Ishikawa (cell line): ENCODE measurements at regions not wholly inside any gene's neighbourhood (a gene's known extent, or its start where the extent isn't known, plus 50 kb on each side); places are given as distances from the start of the nearest gene placed in this dataset.

Experiments
- CEBPB ChIP-seq: IDR thresholded peaks from 2 replicates; pipeline ENCODE4 v1.6.1; 2012
- CREB1 ChIP-seq: IDR thresholded peaks from 2 replicates; pipeline ENCODE4 v1.6.1; 2012; ENCODE audit warnings: low read depth
- EGR1 ChIP-seq: IDR thresholded peaks from 2 replicates; pipeline ENCODE4 v1.6.1; 2012
- EP300 ChIP-seq: IDR thresholded peaks from 2 replicates; pipeline ENCODE4 v1.6.1; 2012; ENCODE audit warnings: borderline replicate concordance
- FOXM1 ChIP-seq: IDR thresholded peaks from 2 replicates; pipeline ENCODE4 v1.6.1; 2012; ENCODE audit warnings: low read depth, borderline replicate concordance
- NFIC ChIP-seq: IDR thresholded peaks from 2 replicates; pipeline ENCODE4 v1.6.1; 2012
- RAD21 ChIP-seq: IDR thresholded peaks from 2 replicates; pipeline ENCODE4 v1.6.1; 2012; ENCODE audit warnings: low read depth
- TAF1 ChIP-seq: IDR thresholded peaks from 2 replicates; pipeline ENCODE4 v1.6.1; 2012; ENCODE audit warnings: low read depth, mild to moderate bottlenecking
- TCF12 ChIP-seq: IDR thresholded peaks from 2 replicates; pipeline ENCODE4 v1.6.1; 2012; ENCODE audit warnings: low read depth
- TEAD4 ChIP-seq: IDR thresholded peaks from 2 replicates; pipeline ENCODE4 v1.6.1; 2012
- YY1 ChIP-seq: IDR thresholded peaks from 2 replicates; pipeline ENCODE4 v1.6.1; 2012; ENCODE audit warnings: low read depth
- ZBTB7A ChIP-seq: IDR thresholded peaks from 2 replicates; pipeline ENCODE4 v1.6.1; 2012; ENCODE audit warnings: low read depth
- TF ChIP-seq, protein P1 (sequence below): IDR thresholded peaks from 2 replicates; pipeline ENCODE4 v1.6.1; 2012
- TF ChIP-seq, protein P2 (sequence below): IDR thresholded peaks from 2 replicates; pipeline ENCODE4 v1.6.1; 2012
- TF ChIP-seq, protein P3 (sequence below): IDR thresholded peaks from 2 replicates; pipeline ENCODE4 v1.6.1; 2012; ENCODE audit warnings: low read depth, mild to moderate bottlenecking

DNA sequence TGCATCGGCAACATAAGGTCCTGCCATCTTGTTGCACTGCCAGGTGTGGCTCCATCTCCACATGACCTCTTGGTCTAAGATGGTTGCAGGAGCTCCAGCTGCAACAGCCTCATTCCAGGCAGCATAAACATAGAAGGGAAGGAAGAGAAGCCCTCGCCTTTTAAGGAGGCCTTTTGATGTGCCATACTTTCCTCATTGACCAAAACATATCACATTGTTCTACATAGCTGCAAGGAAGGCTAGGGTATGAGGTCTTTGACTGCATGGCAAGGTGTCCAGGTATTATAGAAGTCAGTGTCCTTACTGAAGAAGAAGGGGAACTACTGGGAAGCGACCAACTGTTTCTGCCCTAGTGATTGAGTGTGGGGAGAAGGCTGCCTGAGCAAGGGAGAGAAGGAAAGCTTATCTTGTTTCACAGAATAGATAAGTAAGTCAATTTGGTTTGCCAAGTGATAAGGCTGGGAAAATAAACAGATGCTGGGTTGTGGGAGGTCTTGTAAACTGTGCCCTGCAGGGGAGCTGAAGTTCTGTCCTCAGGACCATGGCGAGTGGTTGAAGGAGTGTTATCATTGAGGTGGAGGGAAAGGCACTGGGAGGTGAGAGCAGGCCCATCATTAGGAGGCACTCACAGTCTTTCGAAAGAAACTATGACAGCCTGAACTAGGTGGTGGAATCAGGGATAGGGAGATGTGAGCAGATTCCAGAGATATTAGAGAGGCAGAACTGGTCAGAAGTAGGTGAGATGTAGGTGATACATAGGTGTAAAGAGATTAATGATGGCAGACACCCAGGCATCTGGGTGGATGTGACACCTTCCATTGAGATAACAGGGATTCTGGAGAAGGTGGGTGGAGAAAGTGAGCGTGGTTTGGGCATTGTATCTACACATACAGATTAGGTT is 93.8 kb upstream of the IGF1R start:
- TF ChIP-seq RAD21 (no peak), CREB1 (no peak)

DNA sequence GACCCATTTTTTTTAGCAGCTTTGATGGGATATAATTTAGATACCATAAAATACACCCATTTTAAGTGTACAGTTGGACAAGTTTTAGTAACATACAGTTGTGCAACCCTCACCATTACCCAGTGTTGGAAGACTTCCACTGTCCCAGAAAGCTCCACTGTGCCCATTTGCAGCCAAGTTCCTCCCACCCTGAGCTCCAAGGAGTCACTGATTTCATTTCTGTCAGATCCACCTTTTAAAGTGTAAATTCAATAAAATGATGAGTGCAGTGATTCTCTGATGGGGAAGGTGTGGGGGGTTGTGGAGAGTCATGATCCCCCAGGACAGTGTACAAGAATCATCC is 93.2 kb upstream of the IGF1R start:
- TF ChIP-seq CEBPB: no peak
- no peak for TF ChIP-seq TCF12
- TF ChIP-seq RAD21: no peak
- no peak for TF ChIP-seq EP300
- TF ChIP-seq NFIC: no peak
- TF ChIP-seq, protein P1, sequence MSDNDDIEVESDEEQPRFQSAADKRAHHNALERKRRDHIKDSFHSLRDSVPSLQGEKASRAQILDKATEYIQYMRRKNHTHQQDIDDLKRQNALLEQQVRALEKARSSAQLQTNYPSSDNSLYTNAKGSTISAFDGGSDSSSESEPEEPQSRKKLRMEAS: no peak
- no peak for TF ChIP-seq CREB1
- TF ChIP-seq TEAD4: no peak
- TF ChIP-seq, protein P2, sequence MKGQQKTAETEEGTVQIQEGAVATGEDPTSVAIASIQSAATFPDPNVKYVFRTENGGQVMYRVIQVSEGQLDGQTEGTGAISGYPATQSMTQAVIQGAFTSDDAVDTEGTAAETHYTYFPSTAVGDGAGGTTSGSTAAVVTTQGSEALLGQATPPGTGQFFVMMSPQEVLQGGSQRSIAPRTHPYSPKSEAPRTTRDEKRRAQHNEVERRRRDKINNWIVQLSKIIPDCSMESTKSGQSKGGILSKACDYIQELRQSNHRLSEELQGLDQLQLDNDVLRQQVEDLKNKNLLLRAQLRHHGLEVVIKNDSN: no peak
- no peak for TF ChIP-seq TAF1
- no peak for TF ChIP-seq FOXM1
- TF ChIP-seq, protein P3, sequence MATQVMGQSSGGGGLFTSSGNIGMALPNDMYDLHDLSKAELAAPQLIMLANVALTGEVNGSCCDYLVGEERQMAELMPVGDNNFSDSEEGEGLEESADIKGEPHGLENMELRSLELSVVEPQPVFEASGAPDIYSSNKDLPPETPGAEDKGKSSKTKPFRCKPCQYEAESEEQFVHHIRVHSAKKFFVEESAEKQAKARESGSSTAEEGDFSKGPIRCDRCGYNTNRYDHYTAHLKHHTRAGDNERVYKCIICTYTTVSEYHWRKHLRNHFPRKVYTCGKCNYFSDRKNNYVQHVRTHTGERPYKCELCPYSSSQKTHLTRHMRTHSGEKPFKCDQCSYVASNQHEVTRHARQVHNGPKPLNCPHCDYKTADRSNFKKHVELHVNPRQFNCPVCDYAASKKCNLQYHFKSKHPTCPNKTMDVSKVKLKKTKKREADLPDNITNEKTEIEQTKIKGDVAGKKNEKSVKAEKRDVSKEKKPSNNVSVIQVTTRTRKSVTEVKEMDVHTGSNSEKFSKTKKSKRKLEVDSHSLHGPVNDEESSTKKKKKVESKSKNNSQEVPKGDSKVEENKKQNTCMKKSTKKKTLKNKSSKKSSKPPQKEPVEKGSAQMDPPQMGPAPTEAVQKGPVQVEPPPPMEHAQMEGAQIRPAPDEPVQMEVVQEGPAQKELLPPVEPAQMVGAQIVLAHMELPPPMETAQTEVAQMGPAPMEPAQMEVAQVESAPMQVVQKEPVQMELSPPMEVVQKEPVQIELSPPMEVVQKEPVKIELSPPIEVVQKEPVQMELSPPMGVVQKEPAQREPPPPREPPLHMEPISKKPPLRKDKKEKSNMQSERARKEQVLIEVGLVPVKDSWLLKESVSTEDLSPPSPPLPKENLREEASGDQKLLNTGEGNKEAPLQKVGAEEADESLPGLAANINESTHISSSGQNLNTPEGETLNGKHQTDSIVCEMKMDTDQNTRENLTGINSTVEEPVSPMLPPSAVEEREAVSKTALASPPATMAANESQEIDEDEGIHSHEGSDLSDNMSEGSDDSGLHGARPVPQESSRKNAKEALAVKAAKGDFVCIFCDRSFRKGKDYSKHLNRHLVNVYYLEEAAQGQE: no peak
- TF ChIP-seq EGR1: no peak
- TF ChIP-seq YY1: no peak

DNA sequence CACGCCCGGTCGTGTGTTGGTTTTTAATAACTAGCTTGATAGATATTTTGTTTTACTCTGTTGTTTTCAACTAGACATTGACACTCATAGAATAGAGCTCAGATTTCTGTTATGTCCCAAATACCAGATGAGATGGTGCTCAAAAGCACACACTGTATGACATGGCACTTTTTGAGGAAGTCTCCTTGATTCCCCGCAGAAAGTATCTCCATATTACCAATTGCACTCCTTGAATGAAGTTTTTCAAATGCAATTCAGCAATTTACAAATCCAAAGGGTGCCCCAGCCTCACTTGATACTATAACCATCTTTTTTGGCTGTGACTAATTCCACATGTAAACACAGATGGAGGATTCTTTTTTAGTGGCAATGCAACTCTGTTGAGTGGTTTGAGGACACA is 92.0 kb upstream of the IGF1R start:
- TF ChIP-seq EGR1 (no peak), CREB1 (no peak), ZBTB7A (no peak), RAD21 (no peak), EP300 (no peak), YY1 (no peak), CEBPB (no peak), FOXM1 (no peak), NFIC (no peak), TAF1 (no peak), TEAD4 (no peak), TCF12 (no peak)
- TF ChIP-seq, protein P1: no peak
- TF ChIP-seq, protein P3: no peak
- TF ChIP-seq, protein P2: no peak

DNA sequence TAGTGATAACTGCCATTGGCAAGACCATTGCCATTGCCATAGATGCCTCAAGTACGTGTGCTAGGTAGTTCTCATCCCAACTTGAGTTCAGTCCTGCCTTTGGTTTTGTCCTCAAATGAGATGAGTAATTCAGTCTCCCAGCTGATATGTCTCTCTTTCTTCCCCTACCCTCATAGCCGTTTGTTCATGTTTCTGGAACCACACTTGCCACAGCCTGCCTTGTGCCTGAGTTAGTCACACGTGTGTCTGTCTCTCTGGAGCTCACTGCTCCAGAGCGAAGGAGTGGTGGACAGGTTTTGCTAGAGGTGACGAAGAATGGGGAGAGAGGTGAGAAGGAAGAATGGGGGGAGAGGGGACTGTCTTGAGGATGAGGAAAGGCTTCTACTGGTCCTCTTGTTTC is 88.0 kb upstream of the IGF1R start:
- no peak for TF ChIP-seq EP300

DNA sequence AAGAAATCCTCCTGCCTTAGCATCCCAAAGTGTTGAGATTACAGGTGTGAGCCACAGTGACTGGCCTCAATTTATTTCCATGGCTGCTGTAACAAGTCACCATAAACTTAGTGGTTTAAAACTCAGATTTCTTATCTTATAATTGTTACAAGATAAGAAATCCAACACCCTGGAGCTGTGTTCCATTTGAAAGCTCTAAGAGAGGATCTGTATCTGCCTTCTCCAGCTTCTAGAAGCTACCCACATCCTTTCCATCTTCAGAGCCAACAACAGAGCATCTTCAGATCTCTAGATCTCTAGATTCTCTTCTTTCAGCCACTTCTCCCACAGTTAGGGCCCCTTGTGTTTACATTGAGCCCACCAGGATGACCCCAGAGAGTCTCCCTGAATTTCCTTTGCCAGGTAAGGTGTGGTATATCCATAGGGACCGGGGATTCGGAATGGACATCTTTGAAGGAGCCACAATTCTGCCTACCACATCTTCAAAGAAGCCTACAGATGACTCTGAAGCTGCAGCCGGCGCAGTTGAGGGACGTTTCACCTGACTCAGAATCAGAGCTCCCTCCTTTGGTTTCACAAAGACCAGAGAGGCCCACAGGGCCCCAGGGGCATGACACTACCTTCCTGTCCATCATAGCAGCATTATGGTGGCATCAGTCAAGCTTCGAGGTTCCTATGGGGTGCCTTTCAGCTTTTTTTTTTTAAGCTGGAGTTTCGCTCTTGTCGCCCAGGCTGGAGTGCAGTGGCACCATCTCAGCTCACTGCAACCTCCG is 87.0 kb upstream of the IGF1R start:
- no peak for TF ChIP-seq CREB1
- TF ChIP-seq CEBPB: no peak
- TF ChIP-seq EGR1: no peak
- TF ChIP-seq TAF1: no peak
- TF ChIP-seq, protein P2: no peak
- no peak for TF ChIP-seq RAD21
- TF ChIP-seq, protein P1: no peak
- no peak for TF ChIP-seq ZBTB7A
- no peak for TF ChIP-seq YY1
- no peak for TF ChIP-seq NFIC
- TF ChIP-seq, protein P3: no peak
- TF ChIP-seq TCF12: no peak
- no peak for TF ChIP-seq EP300
